RWPE2 (cell line): ENCODE measurements at regions not wholly inside any gene's neighbourhood (a gene's known extent, or its start where the extent isn't known, plus 50 kb on each side); places are given as distances from the start of the nearest gene placed in this dataset.

Experiments
- ATAC-seq: fragments of 200-7000 bp; cut with Tn5 transposase; 3 replicates; pipeline ENCODE4 v1.9.1; 2021; ENCODE audit warnings: low read depth
- DNase-seq: peaks from one replicate; pipeline ENCODE4 v3.0.0-alpha.2; 2020; ENCODE audit warnings: low spot score
- H3K27ac ChIP-seq: fragments of 450-650 bp; 2 replicates; pipeline ENCODE4 v1.5.1; 2017; ENCODE audit warnings: mild to moderate bottlenecking; ENCODE audit not compliant: poor library complexity, severe bottlenecking
- H3K27me3 ChIP-seq: fragments of 250-450 bp; sonication (Bioruptor Pico); 2 replicates; pipeline ENCODE4 v1.5.1; 2021; ENCODE audit warnings: mild to moderate bottlenecking, moderate library complexity; ENCODE audit not compliant: insufficient read depth, poor library complexity, severe bottlenecking
- H3K36me3 ChIP-seq: fragments of 250-450 bp; sonication (Bioruptor Pico); 2 replicates; pipeline ENCODE4 v1.5.1; 2020; ENCODE audit warnings: low read depth, mild to moderate bottlenecking, moderate library complexity
- H3K4me1 ChIP-seq: fragments of 250-450 bp; sonication (Bioruptor Pico); 2 replicates; pipeline ENCODE4 v1.5.1; 2021; ENCODE audit warnings: mild to moderate bottlenecking, moderate library complexity; ENCODE audit not compliant: insufficient read depth, poor library complexity, severe bottlenecking
- H3K4me3 ChIP-seq: fragments of 250-450 bp; sonication (Bioruptor Pico); 2 replicates; pipeline ENCODE4 v1.5.1; 2021; ENCODE audit warnings: mild to moderate bottlenecking, moderate library complexity; ENCODE audit not compliant: severe bottlenecking
- H3K9me3 ChIP-seq: fragments of 250-450 bp; sonication (Bioruptor Pico); 2 replicates; pipeline ENCODE4 v1.5.1; 2021; ENCODE audit warnings: mild to moderate bottlenecking, moderate library complexity; ENCODE audit not compliant: severe bottlenecking
- CTCF ChIP-seq: fragments of 450-650 bp; IDR thresholded peaks from one replicate; pipeline ENCODE4 v1.5.1; 2017; ENCODE audit warnings: mild to moderate bottlenecking, moderate library complexity; ENCODE audit not compliant: poor library complexity, severe bottlenecking

- no peak for TF ChIP-seq CTCF
- H3K9me3 ChIP-seq, result no peaks in the 10 kb centered on the region
- H3K4me1 ChIP-seq, result no peaks in the 10 kb centered on the region
- ATAC-seq, result no peak
- no peak for DNase-seq
- H3K36me3 ChIP-seq, result no peaks in the 10 kb centered on the region
- no peaks in the 10 kb centered on the region for H3K27me3 ChIP-seq
- H3K27ac ChIP-seq, result no peak overlapping the region
- H3K4me3 ChIP-seq, result no peak overlapping the region
Measured at GRCh38 chr3:20673866-20674265, 487.9 kb upstream of the SGO1 start.

- no peaks in the 10 kb centered on the region for H3K4me1 ChIP-seq
- H3K4me3 ChIP-seq, result no peak overlapping the region
- H3K27ac ChIP-seq, result no peak overlapping the region
- TF ChIP-seq CTCF, result no peak
- no peaks in the 10 kb centered on the region for H3K36me3 ChIP-seq
- no peaks in the 10 kb centered on the region for H3K9me3 ChIP-seq
- no peaks in the 10 kb centered on the region for H3K27me3 ChIP-seq
- ATAC-seq (no peak), DNase-seq (no peak)
Measured at GRCh38 chr3:20669675-20670074, 483.7 kb upstream of the SGO1 start.

GRCh38 chr3:20669184-20669583 lies 483.2 kb upstream of the SGO1 start:
- Histone ChIP-seq H3K4me1 (no peaks in the 10 kb centered on the region), H3K4me3 (no peak overlapping the region), H3K27ac (no peak overlapping the region), H3K27me3 (no peaks in the 10 kb centered on the region), H3K9me3 (no peaks in the 10 kb centered on the region), H3K36me3 (no peaks in the 10 kb centered on the region)
- TF ChIP-seq CTCF, result no peak
- DNase-seq (no peak), ATAC-seq (no peak)

- no peaks in the 10 kb centered on the region for H3K9me3 ChIP-seq
- no peak for TF ChIP-seq CTCF
- no peak overlapping the region for H3K27ac ChIP-seq
- ATAC-seq, result no peak
- H3K36me3 ChIP-seq, result no peaks in the 10 kb centered on the region
- no peak overlapping the region for H3K4me3 ChIP-seq
- H3K27me3 ChIP-seq, result no peaks in the 10 kb centered on the region
- H3K4me1 ChIP-seq, result no peaks in the 10 kb centered on the region
- no peak for DNase-seq
Measured at GRCh38 chr3:20668411-20668810, 482.4 kb upstream of the SGO1 start.

GRCh38 chr3:20666091-20666490 lies 480.1 kb upstream of the SGO1 start:
- Histone ChIP-seq H3K9me3 (peaks cover 2% of the 10 kb centered on the region), H3K27ac (no peak overlapping the region), H3K36me3 (no peaks in the 10 kb centered on the region), H3K4me1 (no peaks in the 10 kb centered on the region), H3K27me3 (no peaks in the 10 kb centered on the region), H3K4me3 (no peak overlapping the region)
- TF ChIP-seq CTCF, result no peak
- DNase-seq, result no peak
- ATAC-seq, result no peak
